ENCODE measurements at regions not wholly inside any gene's neighbourhood (a gene's known extent, or its start where the extent isn't known, plus 50 kb on each side); places are given as distances from the start of the nearest gene placed in this dataset.
"Not testable (repeated sequence)": the region's sequence is repeated elsewhere in the genome, so short reads cannot be mapped to it uniquely, and the experiment has no call there.

DNA sequence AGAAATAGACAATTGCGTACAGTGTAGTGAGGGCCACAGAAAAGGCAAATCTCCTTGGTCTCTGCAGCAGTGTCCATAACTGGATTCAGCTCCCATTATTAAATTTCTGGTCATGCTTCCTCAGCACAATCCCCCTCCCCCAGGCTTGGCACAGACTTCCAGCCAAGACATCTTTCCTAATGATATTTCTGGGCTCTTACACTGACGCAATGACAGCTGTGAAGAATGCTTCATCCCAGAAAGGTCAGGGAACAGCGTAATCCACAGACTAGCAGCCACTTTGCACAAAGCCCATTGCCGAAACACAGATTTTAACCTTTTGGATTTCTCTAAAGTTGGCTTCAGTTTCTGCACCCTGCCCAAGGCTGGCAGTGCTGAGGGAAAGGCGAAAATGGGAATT lies 597.6 kb upstream of the CPEB2 start:
- DNase-seq (ENCODE audit: low read depth, low spot score): no peak
- TF ChIP-seq, protein P1, sequence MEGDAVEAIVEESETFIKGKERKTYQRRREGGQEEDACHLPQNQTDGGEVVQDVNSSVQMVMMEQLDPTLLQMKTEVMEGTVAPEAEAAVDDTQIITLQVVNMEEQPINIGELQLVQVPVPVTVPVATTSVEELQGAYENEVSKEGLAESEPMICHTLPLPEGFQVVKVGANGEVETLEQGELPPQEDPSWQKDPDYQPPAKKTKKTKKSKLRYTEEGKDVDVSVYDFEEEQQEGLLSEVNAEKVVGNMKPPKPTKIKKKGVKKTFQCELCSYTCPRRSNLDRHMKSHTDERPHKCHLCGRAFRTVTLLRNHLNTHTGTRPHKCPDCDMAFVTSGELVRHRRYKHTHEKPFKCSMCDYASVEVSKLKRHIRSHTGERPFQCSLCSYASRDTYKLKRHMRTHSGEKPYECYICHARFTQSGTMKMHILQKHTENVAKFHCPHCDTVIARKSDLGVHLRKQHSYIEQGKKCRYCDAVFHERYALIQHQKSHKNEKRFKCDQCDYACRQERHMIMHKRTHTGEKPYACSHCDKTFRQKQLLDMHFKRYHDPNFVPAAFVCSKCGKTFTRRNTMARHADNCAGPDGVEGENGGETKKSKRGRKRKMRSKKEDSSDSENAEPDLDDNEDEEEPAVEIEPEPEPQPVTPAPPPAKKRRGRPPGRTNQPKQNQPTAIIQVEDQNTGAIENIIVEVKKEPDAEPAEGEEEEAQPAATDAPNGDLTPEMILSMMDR (conservative IDR thresholded peaks at IDR 0.05): no peak

DNA sequence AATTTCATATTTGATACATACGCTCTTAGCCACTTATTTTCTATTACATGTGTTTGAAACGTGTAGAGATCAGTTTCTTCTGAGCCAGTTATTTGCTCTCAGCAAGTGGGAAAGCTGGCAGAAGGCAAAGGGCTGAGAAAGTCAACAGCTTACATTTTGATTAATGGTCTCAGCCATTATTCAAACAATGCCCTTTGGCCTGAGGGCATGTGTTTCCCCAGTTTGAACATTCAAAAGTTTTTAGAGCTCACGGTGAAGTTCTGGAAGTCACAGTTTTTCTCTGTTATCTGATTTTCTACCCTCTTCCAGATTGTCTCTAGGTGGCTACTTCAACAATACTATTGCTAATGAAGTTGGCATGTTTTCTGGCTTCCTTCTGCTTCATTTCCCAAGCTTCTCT lies 591.8 kb upstream of the CPEB2 start:
- Mint-ChIP-seq H3K4me1 (peaks cover 9% of the 10 kb centered on the region), H3K4me3 (no peak overlapping the region), H3K27me3 (ENCODE audit: low read depth) (peaks cover 10% of the 10 kb centered on the region), H3K27ac (ENCODE audit: unreplicated experiment) (no peak overlapping the region), H3K9me3 (no peaks in the 10 kb centered on the region), H3K36me3 (ENCODE audit: low read depth) (no peaks in the 10 kb centered on the region)
- DNase-seq (ENCODE audit: low read depth, low spot score): no peak
- TF ChIP-seq, protein P1 (conservative IDR thresholded peaks at IDR 0.05): no peak

More for the DNA sequence above, 597.6 kb upstream of the CPEB2 start:
- Mint-ChIP-seq H3K4me1 (no peaks in the 10 kb centered on the region), H3K27ac (ENCODE audit: unreplicated experiment) (no peak overlapping the region), H3K36me3 (ENCODE audit: low read depth) (no peaks in the 10 kb centered on the region), H3K27me3 (ENCODE audit: low read depth) (no peaks in the 10 kb centered on the region), H3K4me3 (no peak overlapping the region), H3K9me3 (peaks cover 4% of the 10 kb centered on the region)

DNA sequence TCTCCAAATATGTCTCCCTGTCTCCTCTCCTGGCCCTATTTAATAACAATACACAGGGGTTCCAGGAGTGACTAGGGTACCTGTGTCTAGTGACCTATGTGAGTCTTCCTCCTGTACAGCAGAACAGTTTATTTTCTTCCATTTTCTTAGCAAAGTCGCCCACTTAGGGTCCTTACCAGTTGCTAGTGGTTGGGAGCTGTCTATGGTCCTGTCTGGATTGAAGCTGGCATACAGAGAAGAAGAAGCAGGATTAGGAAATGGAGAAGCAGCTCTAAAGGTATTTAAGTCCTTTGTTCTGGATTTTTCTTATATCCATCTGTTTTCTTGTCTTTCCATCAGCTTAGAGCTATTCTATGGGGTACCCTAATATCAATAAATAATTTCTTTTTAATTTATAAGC lies 587.1 kb upstream of the CPEB2 start:
- Mint-ChIP-seq H3K9me3 (no peaks in the 10 kb centered on the region), H3K4me1 (peaks cover 13% of the 10 kb centered on the region), H3K27me3 (ENCODE audit: low read depth) (peaks cover 14% of the 10 kb centered on the region), H3K4me3 (no peak overlapping the region), H3K27ac (ENCODE audit: unreplicated experiment) (no peak overlapping the region), H3K36me3 (ENCODE audit: low read depth) (no peaks in the 10 kb centered on the region)
- TF ChIP-seq, protein P1 (conservative IDR thresholded peaks at IDR 0.05): no peak
- DNase-seq (ENCODE audit: low read depth, low spot score): no peak

DNA sequence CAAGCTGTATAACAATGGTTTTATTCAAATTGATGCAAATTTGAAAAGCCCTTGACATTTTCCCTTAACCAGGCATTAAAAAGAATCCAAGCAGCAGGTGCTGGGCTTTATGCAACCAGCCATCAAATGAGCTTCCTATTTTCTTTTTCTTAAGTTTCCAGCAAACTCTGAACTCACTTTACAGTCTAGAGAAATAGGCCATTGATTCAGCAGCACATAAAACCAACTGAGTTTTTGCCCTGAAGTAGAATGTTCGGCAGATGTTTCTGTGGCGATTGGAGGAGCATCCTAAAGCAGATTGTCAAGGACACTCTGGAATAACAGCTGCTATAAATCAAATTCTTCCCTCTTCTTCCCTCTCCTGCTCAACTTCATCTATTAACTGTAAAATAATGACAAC lies 582.8 kb upstream of the CPEB2 start:
- TF ChIP-seq, protein P1 (conservative IDR thresholded peaks at IDR 0.05): no peak
- Mint-ChIP-seq H3K4me3 (no peak overlapping the region), H3K4me1 (peaks cover 4% of the 10 kb centered on the region)

DNA sequence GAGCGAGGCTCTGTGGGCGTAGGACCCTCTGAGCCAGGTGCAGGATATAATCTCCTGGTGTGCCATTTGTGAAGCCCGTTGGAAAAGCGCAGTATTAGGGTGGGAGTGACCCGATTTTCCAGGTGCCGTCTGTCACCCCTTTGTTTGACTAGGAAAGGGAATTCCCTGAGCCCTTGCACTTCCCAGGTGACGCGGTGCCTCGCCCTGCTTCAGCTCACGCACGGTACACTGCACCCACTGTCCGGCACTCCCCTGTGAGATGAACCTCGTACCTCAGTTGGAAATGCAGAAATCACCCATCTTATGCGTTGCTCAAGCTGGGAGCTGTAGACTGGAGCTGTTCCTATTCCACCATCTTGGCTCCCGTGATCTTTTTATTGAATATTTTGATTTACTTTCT lies 576.0 kb upstream of the CPEB2 start:
- not testable (repeated sequence) for H3K27ac Mint-ChIP-seq (ENCODE audit: unreplicated experiment); H3K4me3 Mint-ChIP-seq; H3K36me3 Mint-ChIP-seq (ENCODE audit: low read depth); DNase-seq (ENCODE audit: low read depth, low spot score); H3K9me3 Mint-ChIP-seq; H3K27me3 Mint-ChIP-seq (ENCODE audit: low read depth); H3K4me1 Mint-ChIP-seq

More for the DNA sequence above, 582.8 kb upstream of the CPEB2 start:
- Mint-ChIP-seq H3K27me3 (ENCODE audit: low read depth) (peaks cover 7% of the 10 kb centered on the region), H3K9me3 (peaks cover 2% of the 10 kb centered on the region), H3K27ac (ENCODE audit: unreplicated experiment) (no peak overlapping the region), H3K36me3 (ENCODE audit: low read depth) (peaks cover 3% of the 10 kb centered on the region)
- no peak for DNase-seq (ENCODE audit: low read depth, low spot score)

DNA sequence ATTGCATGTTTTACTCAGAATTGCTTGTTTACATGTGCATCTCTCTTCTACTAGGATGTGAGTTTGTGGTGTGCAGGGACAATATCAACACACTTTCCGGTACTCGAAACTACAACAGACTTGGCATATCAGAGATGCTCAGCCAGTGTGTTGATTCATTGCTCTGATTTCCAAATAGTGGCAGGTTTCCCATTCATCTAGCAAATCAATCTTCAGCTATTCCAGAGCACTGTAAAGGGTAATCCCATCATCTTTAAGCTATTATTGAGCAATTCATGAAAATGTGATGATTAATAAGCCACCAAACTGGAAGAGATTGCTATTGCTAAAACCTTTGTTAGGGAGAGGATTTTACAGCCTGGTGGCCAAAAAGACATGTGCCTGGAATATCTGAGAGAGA lies 574.2 kb upstream of the CPEB2 start:
- Mint-ChIP-seq H3K27me3 (ENCODE audit: low read depth) (peaks cover 2% of the 10 kb centered on the region), H3K4me3 (no peak overlapping the region), H3K9me3 (peaks cover 5% of the 10 kb centered on the region), H3K4me1 (no peaks in the 10 kb centered on the region), H3K36me3 (ENCODE audit: low read depth) (peaks cover 8% of the 10 kb centered on the region), H3K27ac (ENCODE audit: unreplicated experiment) (no peak overlapping the region)
- DNase-seq (ENCODE audit: low read depth, low spot score): no peak
- TF ChIP-seq, protein P1 (conservative IDR thresholded peaks at IDR 0.05): no peak
